ENCODE measurements at regions not wholly inside any gene's neighbourhood (a gene's known extent, or its start where the extent isn't known, plus 50 kb on each side); places are given as distances from the start of the nearest gene placed in this dataset.

DNA sequence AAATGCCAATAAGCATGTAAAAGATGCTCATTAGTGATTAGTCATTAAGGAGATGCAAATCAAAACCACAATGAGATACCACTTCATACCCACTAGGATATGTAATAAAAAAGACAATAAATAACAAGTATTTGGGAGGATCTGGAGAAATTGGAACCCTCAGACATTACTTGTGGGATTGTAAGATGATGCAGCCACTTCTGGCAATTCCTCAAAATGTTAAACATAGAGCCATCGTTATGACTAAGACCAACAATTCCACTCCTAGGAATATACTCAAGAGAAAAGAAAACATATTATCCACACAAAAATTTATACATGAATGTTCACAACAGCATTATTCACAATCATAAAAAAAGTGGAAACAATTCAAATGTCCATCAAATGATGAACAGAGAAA, 336.2 kb upstream of the PMFBP1 start:
- TF ChIP-seq SP3 (tag by site-specific recombination; IDR thresholded peaks at IDR 0.05) = no peak
- TF ChIP-seq, protein P1, sequence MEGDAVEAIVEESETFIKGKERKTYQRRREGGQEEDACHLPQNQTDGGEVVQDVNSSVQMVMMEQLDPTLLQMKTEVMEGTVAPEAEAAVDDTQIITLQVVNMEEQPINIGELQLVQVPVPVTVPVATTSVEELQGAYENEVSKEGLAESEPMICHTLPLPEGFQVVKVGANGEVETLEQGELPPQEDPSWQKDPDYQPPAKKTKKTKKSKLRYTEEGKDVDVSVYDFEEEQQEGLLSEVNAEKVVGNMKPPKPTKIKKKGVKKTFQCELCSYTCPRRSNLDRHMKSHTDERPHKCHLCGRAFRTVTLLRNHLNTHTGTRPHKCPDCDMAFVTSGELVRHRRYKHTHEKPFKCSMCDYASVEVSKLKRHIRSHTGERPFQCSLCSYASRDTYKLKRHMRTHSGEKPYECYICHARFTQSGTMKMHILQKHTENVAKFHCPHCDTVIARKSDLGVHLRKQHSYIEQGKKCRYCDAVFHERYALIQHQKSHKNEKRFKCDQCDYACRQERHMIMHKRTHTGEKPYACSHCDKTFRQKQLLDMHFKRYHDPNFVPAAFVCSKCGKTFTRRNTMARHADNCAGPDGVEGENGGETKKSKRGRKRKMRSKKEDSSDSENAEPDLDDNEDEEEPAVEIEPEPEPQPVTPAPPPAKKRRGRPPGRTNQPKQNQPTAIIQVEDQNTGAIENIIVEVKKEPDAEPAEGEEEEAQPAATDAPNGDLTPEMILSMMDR (tag by site-specific recombination; IDR thresholded peaks at IDR 0.05) = no peak
- TF ChIP-seq ZNF138 (tag by site-specific recombination; IDR thresholded peaks at IDR 0.05; ENCODE audit: borderline replicate concordance) = no peak
- no peak for TF ChIP-seq TCF7L2 (IDR thresholded peaks at IDR 0.05; ENCODE audit: borderline replicate concordance, low read depth, low read length)
